Endothelial cell (in vitro differentiated cells): ENCODE measurements at regions not wholly inside any gene's neighbourhood (a gene's known extent, or its start where the extent isn't known, plus 50 kb on each side); places are given as distances from the start of the nearest gene placed in this dataset.

Experiments used
- DNase-seq: peaks from one replicate; pipeline ENCODE4 v3.0.0; 2021; ENCODE audit warnings: low spot score
- H3K27ac Mint-ChIP-seq: one replicate; pipeline ENCODE4 v1.8.0; 2021; ENCODE audit warnings: mixed read lengths, inconsistent platforms; ENCODE audit not compliant: unreplicated experiment
- H3K27me3 Mint-ChIP-seq: one replicate; pipeline ENCODE4 v1.8.0; 2021; ENCODE audit warnings: mild to moderate bottlenecking, moderate library complexity, mixed read lengths, inconsistent platforms; ENCODE audit not compliant: unreplicated experiment
- H3K36me3 Mint-ChIP-seq: one replicate; pipeline ENCODE4 v1.8.0; 2021; ENCODE audit warnings: mild to moderate bottlenecking, low read depth, mixed read lengths, inconsistent platforms; ENCODE audit not compliant: unreplicated experiment
- H3K4me1 Mint-ChIP-seq: one replicate; pipeline ENCODE4 v1.8.0; 2021; ENCODE audit warnings: mild to moderate bottlenecking, mixed read lengths, inconsistent platforms; ENCODE audit not compliant: unreplicated experiment
- H3K4me3 Mint-ChIP-seq: one replicate; pipeline ENCODE4 v1.8.0; 2021; ENCODE audit warnings: mild to moderate bottlenecking, mixed read lengths, inconsistent platforms; ENCODE audit not compliant: unreplicated experiment
- H3K9me3 Mint-ChIP-seq: one replicate; pipeline ENCODE4 v1.8.0; 2021; ENCODE audit warnings: mixed read lengths, inconsistent platforms; ENCODE audit not compliant: unreplicated experiment
- TF ChIP-seq, protein P1 (sequence below): fragments of 200-600 bp; sonication (generic); IDR thresholded peaks from one replicate; pipeline ENCODE4 v1.5.0; 2021; ENCODE audit warnings: antibody characterized with exemption; ENCODE audit not compliant: unreplicated experiment

DNA sequence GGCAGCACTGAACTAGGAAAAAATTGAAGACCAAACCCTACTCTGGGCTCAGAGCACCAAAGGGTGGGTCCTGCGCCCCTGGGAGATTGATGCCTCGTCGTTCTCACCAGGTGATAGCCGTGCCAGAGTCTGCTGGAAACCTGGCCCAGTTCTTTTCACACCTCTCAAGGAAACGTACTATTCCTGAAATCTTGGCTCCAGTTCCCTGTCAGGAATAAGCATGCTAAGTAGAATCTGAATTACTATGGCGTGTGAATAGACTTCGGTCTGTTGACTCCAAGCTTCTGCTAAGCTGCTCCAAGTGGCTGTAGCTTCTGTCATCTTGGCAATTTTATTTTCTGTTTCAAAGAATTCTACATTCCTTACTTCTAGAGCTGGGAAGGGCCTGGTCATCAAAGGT, 75.4 kb downstream of the MARCHF4 start:
- TF ChIP-seq, protein P1, sequence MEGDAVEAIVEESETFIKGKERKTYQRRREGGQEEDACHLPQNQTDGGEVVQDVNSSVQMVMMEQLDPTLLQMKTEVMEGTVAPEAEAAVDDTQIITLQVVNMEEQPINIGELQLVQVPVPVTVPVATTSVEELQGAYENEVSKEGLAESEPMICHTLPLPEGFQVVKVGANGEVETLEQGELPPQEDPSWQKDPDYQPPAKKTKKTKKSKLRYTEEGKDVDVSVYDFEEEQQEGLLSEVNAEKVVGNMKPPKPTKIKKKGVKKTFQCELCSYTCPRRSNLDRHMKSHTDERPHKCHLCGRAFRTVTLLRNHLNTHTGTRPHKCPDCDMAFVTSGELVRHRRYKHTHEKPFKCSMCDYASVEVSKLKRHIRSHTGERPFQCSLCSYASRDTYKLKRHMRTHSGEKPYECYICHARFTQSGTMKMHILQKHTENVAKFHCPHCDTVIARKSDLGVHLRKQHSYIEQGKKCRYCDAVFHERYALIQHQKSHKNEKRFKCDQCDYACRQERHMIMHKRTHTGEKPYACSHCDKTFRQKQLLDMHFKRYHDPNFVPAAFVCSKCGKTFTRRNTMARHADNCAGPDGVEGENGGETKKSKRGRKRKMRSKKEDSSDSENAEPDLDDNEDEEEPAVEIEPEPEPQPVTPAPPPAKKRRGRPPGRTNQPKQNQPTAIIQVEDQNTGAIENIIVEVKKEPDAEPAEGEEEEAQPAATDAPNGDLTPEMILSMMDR: no peak
- no peaks in the 10 kb centered on the region for H3K36me3 Mint-ChIP-seq
- peaks cover 2% of the 10 kb centered on the region for H3K27me3 Mint-ChIP-seq
- H3K4me3 Mint-ChIP-seq: no peak overlapping the region
- no peak for DNase-seq
- no peak overlapping the region for H3K27ac Mint-ChIP-seq
- peaks cover 6% of the 10 kb centered on the region for H3K4me1 Mint-ChIP-seq
- H3K9me3 Mint-ChIP-seq: no peaks in the 10 kb centered on the region

DNA sequence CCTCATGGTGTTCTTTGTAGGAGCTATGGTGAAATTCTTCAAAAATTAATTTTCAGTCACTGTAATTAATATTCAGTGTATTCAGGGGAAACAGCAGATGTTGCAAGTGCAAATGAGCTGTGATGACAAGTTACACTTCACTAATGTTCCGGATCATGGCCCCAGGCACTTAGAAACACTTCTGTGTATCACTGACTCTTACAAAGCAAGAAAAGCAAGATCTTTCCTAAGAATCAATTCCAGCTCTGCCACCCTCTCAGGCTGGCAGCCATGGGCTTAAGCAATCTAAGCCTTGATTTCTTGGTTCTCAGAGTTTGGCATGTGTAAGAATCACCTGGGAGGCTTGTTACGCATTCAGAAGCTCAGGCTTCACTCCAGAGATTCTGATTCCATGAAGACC, 78.0 kb downstream of the MARCHF4 start:
- Mint-ChIP-seq H3K27me3 (peaks cover 2% of the 10 kb centered on the region), H3K4me3 (no peak overlapping the region), H3K4me1 (peaks cover 6% of the 10 kb centered on the region), H3K9me3 (no peaks in the 10 kb centered on the region), H3K36me3 (no peaks in the 10 kb centered on the region), H3K27ac (no peak overlapping the region)
- TF ChIP-seq, protein P1: no peak
- no peak for DNase-seq

DNA sequence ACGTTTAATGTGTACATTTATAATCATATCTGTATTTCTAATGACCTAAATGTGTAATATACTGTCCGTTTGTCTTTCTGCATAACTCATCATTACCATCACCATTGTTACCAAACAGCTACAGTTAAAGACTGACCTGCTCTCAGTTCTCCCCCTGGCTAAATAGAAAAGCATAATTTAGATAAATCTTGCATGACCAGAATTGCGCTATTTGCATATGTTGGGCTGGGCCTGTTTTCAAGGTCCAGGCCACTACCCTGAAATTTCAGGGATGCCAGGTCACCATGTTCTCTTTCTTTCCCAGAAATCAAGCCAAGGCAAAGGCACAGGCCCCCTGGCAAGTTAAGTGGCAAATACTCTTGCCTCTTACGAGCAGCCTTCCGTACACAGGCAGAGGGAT, 78.4 kb downstream of the MARCHF4 start:
- H3K4me1 Mint-ChIP-seq: peaks cover 6% of the 10 kb centered on the region
- H3K36me3 Mint-ChIP-seq: no peaks in the 10 kb centered on the region

DNA sequence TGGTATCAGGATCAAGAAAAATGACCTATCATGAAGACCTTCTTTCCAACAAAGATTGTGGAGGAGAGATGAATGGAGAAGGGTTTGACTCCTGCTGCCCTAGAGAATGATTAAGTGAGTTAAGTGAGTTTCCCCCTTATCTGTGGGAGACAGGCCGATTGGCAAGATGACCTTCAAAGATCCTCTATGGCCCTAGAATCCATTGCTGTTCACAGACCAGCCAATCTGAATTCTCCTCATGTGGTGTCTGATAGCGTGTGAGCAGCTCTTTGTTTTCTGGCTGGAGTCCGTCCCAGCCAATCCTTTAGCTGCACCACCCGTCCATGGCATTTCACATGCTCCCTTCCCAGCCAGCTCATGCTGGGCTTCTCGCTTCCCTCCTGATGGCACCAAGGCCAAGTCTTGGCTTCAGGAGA, 79.4 kb downstream of the MARCHF4 start:
- Mint-ChIP-seq H3K4me1 (peaks cover 12% of the 10 kb centered on the region), H3K9me3 (no peaks in the 10 kb centered on the region), H3K27ac (no peak overlapping the region), H3K36me3 (no peaks in the 10 kb centered on the region), H3K27me3 (peaks cover 2% of the 10 kb centered on the region), H3K4me3 (no peak overlapping the region)
- DNase-seq: no peak
- TF ChIP-seq, protein P1: no peak

More for the DNA sequence above, 78.4 kb downstream of the MARCHF4 start:
- peaks cover 2% of the 10 kb centered on the region for H3K27me3 Mint-ChIP-seq
- H3K27ac Mint-ChIP-seq: no peak overlapping the region
- H3K4me3 Mint-ChIP-seq: no peak overlapping the region
- TF ChIP-seq, protein P1: no peak
- no peaks in the 10 kb centered on the region for H3K9me3 Mint-ChIP-seq
- no peak for DNase-seq

DNA sequence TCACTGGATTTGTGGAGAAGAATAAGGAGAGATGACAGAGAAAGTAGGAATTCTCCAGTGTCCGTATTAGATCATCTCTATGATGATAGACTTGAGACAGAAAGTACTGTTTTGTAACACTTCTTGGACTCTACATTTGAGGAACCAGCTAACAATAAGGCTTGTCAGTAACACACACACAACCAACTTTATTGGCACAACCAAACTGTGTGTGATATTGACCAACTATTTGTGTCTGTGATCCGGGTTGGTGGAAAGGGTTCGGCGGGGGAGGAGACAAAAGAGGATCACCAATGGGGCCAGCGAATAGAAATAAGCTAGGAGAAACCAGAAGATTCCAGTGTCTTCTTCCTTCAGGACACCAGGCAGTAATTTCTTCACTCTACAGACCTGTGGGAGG, 79.8 kb downstream of the MARCHF4 start:
- no peaks in the 10 kb centered on the region for H3K9me3 Mint-ChIP-seq
- TF ChIP-seq, protein P1: no peak
- no peaks in the 10 kb centered on the region for H3K36me3 Mint-ChIP-seq
- H3K4me3 Mint-ChIP-seq: no peak overlapping the region
- H3K27ac Mint-ChIP-seq: no peak overlapping the region
- H3K4me1 Mint-ChIP-seq: peaks cover 14% of the 10 kb centered on the region
- H3K27me3 Mint-ChIP-seq: no peaks in the 10 kb centered on the region
- no peak for DNase-seq
